Type B pancreatic cell (in vitro differentiated cells): ENCODE measurements at regions not wholly inside any gene's neighbourhood (a gene's known extent, or its start where the extent isn't known, plus 50 kb on each side); places are given as distances from the start of the nearest gene placed in this dataset.
"Not testable (repeated sequence)": the region's sequence is repeated elsewhere in the genome, so short reads cannot be mapped to it uniquely, and the experiment has no call there.

Source experiments
- DNase-seq: peaks from one replicate; pipeline ENCODE4 v3.0.0; 2021; ENCODE audit warnings: mixed read lengths; ENCODE audit not compliant: unreplicated experiment; ENCODE audit errors: extremely low spot score
- H3K27ac Mint-ChIP-seq: 2 replicates; pipeline ENCODE4 v1.8.0; 2021; ENCODE audit warnings: mild to moderate bottlenecking, mixed read lengths
- H3K27me3 Mint-ChIP-seq: 2 replicates; pipeline ENCODE4 v1.8.0; 2021; ENCODE audit warnings: mixed read lengths
- H3K36me3 Mint-ChIP-seq: 2 replicates; pipeline ENCODE4 v1.8.0; 2021; ENCODE audit warnings: mixed read lengths
- H3K4me1 Mint-ChIP-seq: one replicate; pipeline ENCODE4 v1.8.0; 2021; ENCODE audit warnings: mixed read lengths; ENCODE audit not compliant: unreplicated experiment
- H3K4me3 Mint-ChIP-seq: 2 replicates; pipeline ENCODE4 v1.8.0; 2021; ENCODE audit warnings: mild to moderate bottlenecking, mixed read lengths
- H3K9me3 Mint-ChIP-seq: 2 replicates; pipeline ENCODE4 v1.8.0; 2021; ENCODE audit warnings: mixed read lengths
- TF ChIP-seq, protein P1 (sequence below): fragments of 200-600 bp; sonication (generic); conservative IDR thresholded peaks from 2 replicates; pipeline ENCODE4 v1.5.0; 2021; ENCODE audit warnings: antibody characterized with exemption, mild to moderate bottlenecking

DNA sequence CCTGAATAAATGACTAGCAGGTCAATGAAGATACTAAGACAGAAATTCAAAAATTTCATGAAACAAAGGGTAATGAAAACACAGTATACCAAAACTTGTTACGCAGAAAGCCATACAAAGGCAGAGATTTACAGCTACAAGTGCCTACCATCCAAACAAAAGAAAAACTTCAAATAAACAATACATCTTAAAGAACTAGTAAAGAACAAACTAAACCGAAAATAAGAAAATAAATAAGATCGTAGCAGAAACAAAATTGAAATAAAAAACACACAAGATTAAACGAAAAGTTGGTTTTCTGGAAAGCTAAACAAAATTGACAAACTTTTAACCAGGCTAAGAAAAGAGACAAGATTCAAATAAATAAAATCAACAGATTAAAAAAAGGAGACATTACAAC is 51.5 kb downstream of the VPREB1 start:
- not testable (repeated sequence) for H3K36me3 Mint-ChIP-seq, H3K27me3 Mint-ChIP-seq, DNase-seq, H3K9me3 Mint-ChIP-seq, H3K27ac Mint-ChIP-seq, H3K4me1 Mint-ChIP-seq
- peak overlapping the region; percentile 67 for H3K4me3 Mint-ChIP-seq

GRCh38 chr22:22297159-22297793 is 52.7 kb downstream of the VPREB1 start:
- H3K36me3 Mint-ChIP-seq, H3K9me3 Mint-ChIP-seq, H3K27me3 Mint-ChIP-seq, DNase-seq, H3K4me1 Mint-ChIP-seq: not testable (repeated sequence)
- Mint-ChIP-seq H3K27ac (peak overlapping the region; percentile 81), H3K4me3 (peak overlapping the region; percentile 93)

GRCh38 chr22:22297794-22298653 is 53.4 kb downstream of the VPREB1 start:
- peak; percentile 90 for DNase-seq
- H3K4me3 Mint-ChIP-seq: peak overlapping the region; percentile 93
- H3K27ac Mint-ChIP-seq: peak overlapping the region; percentile 81
- not testable (repeated sequence) for H3K9me3 Mint-ChIP-seq, H3K4me1 Mint-ChIP-seq, H3K27me3 Mint-ChIP-seq, H3K36me3 Mint-ChIP-seq
- TF ChIP-seq, protein P1, sequence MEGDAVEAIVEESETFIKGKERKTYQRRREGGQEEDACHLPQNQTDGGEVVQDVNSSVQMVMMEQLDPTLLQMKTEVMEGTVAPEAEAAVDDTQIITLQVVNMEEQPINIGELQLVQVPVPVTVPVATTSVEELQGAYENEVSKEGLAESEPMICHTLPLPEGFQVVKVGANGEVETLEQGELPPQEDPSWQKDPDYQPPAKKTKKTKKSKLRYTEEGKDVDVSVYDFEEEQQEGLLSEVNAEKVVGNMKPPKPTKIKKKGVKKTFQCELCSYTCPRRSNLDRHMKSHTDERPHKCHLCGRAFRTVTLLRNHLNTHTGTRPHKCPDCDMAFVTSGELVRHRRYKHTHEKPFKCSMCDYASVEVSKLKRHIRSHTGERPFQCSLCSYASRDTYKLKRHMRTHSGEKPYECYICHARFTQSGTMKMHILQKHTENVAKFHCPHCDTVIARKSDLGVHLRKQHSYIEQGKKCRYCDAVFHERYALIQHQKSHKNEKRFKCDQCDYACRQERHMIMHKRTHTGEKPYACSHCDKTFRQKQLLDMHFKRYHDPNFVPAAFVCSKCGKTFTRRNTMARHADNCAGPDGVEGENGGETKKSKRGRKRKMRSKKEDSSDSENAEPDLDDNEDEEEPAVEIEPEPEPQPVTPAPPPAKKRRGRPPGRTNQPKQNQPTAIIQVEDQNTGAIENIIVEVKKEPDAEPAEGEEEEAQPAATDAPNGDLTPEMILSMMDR: peak; percentile 67

DNA sequence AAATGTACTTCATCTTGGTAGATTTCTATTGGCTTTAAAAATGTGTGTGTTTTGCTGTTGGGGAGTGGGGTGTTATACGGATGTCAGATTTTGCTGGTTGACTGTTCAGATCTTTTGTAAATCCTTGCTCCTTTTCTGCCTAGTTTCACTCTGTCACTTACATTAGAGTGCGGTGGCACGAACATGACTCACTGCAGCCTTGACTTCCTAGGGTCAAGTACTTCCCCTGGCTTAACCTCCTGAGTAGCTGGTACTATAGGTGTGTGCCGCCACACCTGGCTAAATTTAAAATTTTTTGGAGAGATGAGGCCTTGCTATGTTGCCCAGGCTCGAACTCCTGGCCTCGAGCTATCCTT is 54.0 kb downstream of the VPREB1 start:
- H3K27me3 Mint-ChIP-seq, H3K9me3 Mint-ChIP-seq, DNase-seq, H3K4me1 Mint-ChIP-seq, H3K36me3 Mint-ChIP-seq: not testable (repeated sequence)
- Mint-ChIP-seq H3K4me3 (peak overlapping the region; percentile 93), H3K27ac (peak overlapping the region; percentile 21)

- H3K9me3 Mint-ChIP-seq, H3K27me3 Mint-ChIP-seq, H3K36me3 Mint-ChIP-seq, H3K4me3 Mint-ChIP-seq, DNase-seq, H3K4me1 Mint-ChIP-seq, H3K27ac Mint-ChIP-seq: not testable (repeated sequence)
Observed at GRCh38 chr22:22300511-22300910, 55.9 kb downstream of the VPREB1 start.

DNA sequence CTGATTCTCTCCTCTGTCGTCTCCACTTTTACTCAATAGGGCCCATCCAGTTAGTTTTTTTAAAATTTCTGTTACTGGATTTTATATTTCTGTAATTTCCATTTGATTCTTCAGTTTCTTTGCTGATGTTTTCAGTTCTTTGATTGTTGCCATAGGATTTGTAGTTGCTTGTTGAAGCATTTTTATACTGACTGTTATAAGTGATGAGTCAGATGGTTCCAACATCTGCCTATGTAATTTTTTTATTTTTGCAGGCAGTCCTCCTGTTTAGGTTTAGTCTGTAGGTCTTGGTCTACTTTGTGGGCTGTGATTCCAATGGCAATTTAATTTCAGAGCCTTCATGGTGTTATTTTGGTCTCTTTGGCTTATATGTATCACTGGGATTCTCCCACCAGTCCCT is 56.4 kb downstream of the VPREB1 start:
- H3K27me3 Mint-ChIP-seq, H3K4me3 Mint-ChIP-seq, H3K36me3 Mint-ChIP-seq, H3K9me3 Mint-ChIP-seq, DNase-seq, H3K4me1 Mint-ChIP-seq, H3K27ac Mint-ChIP-seq: not testable (repeated sequence)

- Mint-ChIP-seq H3K27me3 (no peaks in the 10 kb centered on the region), H3K9me3 (no peaks in the 10 kb centered on the region), H3K4me3 (no peak overlapping the region), H3K27ac (no peak overlapping the region), H3K4me1 (no peaks in the 10 kb centered on the region), H3K36me3 (peaks cover 18% of the 10 kb centered on the region)
- DNase-seq: no peak
- TF ChIP-seq, protein P1: no peak
Observed at GRCh38 chr22:22316589-22316988, 72.0 kb downstream of the VPREB1 start.

GRCh38 chr22:22318723-22319465 is 74.3 kb downstream of the VPREB1 start:
- no peaks in the 10 kb centered on the region for H3K27me3 Mint-ChIP-seq
- no peaks in the 10 kb centered on the region for H3K4me1 Mint-ChIP-seq
- H3K9me3 Mint-ChIP-seq: no peaks in the 10 kb centered on the region
- peaks cover 18% of the 10 kb centered on the region for H3K36me3 Mint-ChIP-seq
- no peak overlapping the region for H3K27ac Mint-ChIP-seq
- no peak for DNase-seq
- TF ChIP-seq, protein P1: no peak
- no peak overlapping the region for H3K4me3 Mint-ChIP-seq
